H9 (cell line): ENCODE measurements at regions not wholly inside any gene's neighbourhood (a gene's known extent, or its start where the extent isn't known, plus 50 kb on each side); places are given as distances from the start of the nearest gene placed in this dataset.

ENCODE experiments used
- DNase-seq: peaks from one replicate; pipeline ENCODE4 v3.0.0-alpha.2; 2017
- H2AFZ ChIP-seq: one replicate; pipeline ENCODE4 v1.6.1; 2013; ENCODE audit warnings: mild to moderate bottlenecking, low read length, control low read depth, moderate library complexity
- H2AK5ac ChIP-seq: 2 replicates; pipeline ENCODE4 v1.6.1; 2013; ENCODE audit warnings: low read length, control low read depth, mixed read lengths; ENCODE audit not compliant: insufficient read length
- H2BK120ac ChIP-seq: one replicate; pipeline ENCODE4 v1.6.1; 2013; ENCODE audit warnings: low read depth, mild to moderate bottlenecking, low read length, control low read depth, inconsistent platforms; ENCODE audit not compliant: poor library complexity, severe bottlenecking
- H2BK12ac ChIP-seq: 2 replicates; pipeline ENCODE4 v1.6.1; 2013; ENCODE audit warnings: low read length, control low read depth, mixed read lengths, low read depth; ENCODE audit not compliant: insufficient read length
- H2BK15ac ChIP-seq: 2 replicates; pipeline ENCODE4 v1.6.1; 2013; ENCODE audit warnings: low read depth, low read length, control low read depth
- H2BK20ac ChIP-seq: one replicate; pipeline ENCODE4 v1.6.1; 2013; ENCODE audit warnings: low read depth, mild to moderate bottlenecking, low read length, control low read depth, inconsistent platforms; ENCODE audit not compliant: poor library complexity, severe bottlenecking
- H2BK5ac ChIP-seq: 2 replicates; pipeline ENCODE4 v1.6.1; 2013; ENCODE audit warnings: low read length, control low read depth, mixed read lengths; ENCODE audit not compliant: insufficient read length
- H3K14ac ChIP-seq: 2 replicates; pipeline ENCODE4 v1.6.1; 2013; ENCODE audit warnings: low read length, control low read depth; ENCODE audit not compliant: insufficient read depth
- H3K18ac ChIP-seq: 2 replicates; pipeline ENCODE4 v1.6.1; 2013; ENCODE audit warnings: low read depth, mild to moderate bottlenecking, mixed read lengths, low read length, control low read depth; ENCODE audit not compliant: insufficient read length
- H3K23ac ChIP-seq: 2 replicates; pipeline ENCODE4 v1.6.1; 2013; ENCODE audit warnings: low read length, control low read depth, mixed read lengths, low read depth; ENCODE audit not compliant: insufficient read length
- H3K23me2 ChIP-seq: 2 replicates; pipeline ENCODE4 v1.6.1; 2013; ENCODE audit warnings: low read depth, mild to moderate bottlenecking, mixed read lengths, low read length, control low read depth; ENCODE audit not compliant: insufficient read length, poor library complexity, severe bottlenecking
- H3K27ac ChIP-seq: 2 replicates; pipeline ENCODE4 v1.5.1; 2013; ENCODE audit warnings: low read length, control low read depth, mixed read lengths, low read depth; ENCODE audit not compliant: insufficient read length
- H3K27me3 ChIP-seq: 2 replicates; pipeline ENCODE4 v1.6.1; 2013; ENCODE audit warnings: low read length, control low read depth, inconsistent platforms; ENCODE audit not compliant: insufficient read depth
- H3K4ac ChIP-seq: 2 replicates; pipeline ENCODE4 v1.6.1; 2013; ENCODE audit warnings: low read depth, mild to moderate bottlenecking, control low read depth, inconsistent platforms, low read length, moderate library complexity
- H3K4me1 ChIP-seq: 2 replicates; pipeline ENCODE4 v1.6.1; 2013; ENCODE audit warnings: low read length, control low read depth, inconsistent platforms; ENCODE audit not compliant: insufficient read depth
- H3K4me2 ChIP-seq: 2 replicates; pipeline ENCODE4 v1.6.1; 2013; ENCODE audit warnings: low read length, control low read depth, mixed read lengths; ENCODE audit not compliant: insufficient read length, insufficient read depth
- H3K56ac ChIP-seq: 2 replicates; pipeline ENCODE4 v1.6.1; 2013; ENCODE audit warnings: low read depth, mild to moderate bottlenecking, mixed read lengths, low read length, control low read depth; ENCODE audit not compliant: insufficient read length
- H3K79me1 ChIP-seq: 2 replicates; pipeline ENCODE4 v1.6.1; 2013; ENCODE audit warnings: low read depth, mild to moderate bottlenecking, moderate library complexity, low read length, control low read depth, inconsistent platforms; ENCODE audit not compliant: insufficient read depth, poor library complexity, severe bottlenecking
- H3K79me2 ChIP-seq: 2 replicates; pipeline ENCODE4 v1.6.1; 2013; ENCODE audit warnings: low read length, control low read depth, inconsistent platforms; ENCODE audit not compliant: insufficient read depth
- H3K9ac ChIP-seq: 2 replicates; pipeline ENCODE4 v1.6.1; 2013; ENCODE audit warnings: low read length, control low read depth, mixed read lengths; ENCODE audit not compliant: insufficient read length; ENCODE audit errors: extremely low read depth
- H3K9me3 ChIP-seq: one replicate; pipeline ENCODE4 v1.6.1; 2013; ENCODE audit warnings: low read depth, low read length, inconsistent platforms; ENCODE audit not compliant: control insufficient read depth
- H3T11ph ChIP-seq: one replicate; pipeline ENCODE4 v1.6.1; 2013; ENCODE audit warnings: mild to moderate bottlenecking, low read length, control low read depth, inconsistent platforms
- H4K20me1 ChIP-seq: one replicate; pipeline ENCODE4 v1.6.1; 2013; ENCODE audit not compliant: control insufficient read depth, insufficient read length, insufficient read depth
- H4K5ac ChIP-seq: 2 replicates; pipeline ENCODE4 v1.6.1; 2013; ENCODE audit warnings: low read depth, mild to moderate bottlenecking, mixed read lengths, low read length, control low read depth; ENCODE audit not compliant: insufficient read length
- H4K8ac ChIP-seq: replicated peaks from 2 replicates; pipeline ENCODE4 v1.6.1; 2013; ENCODE audit warnings: low read length, control low read depth, mixed read lengths, low read depth; ENCODE audit not compliant: insufficient read length
- H4K91ac ChIP-seq: 2 replicates; pipeline ENCODE4 v1.6.1; 2013; ENCODE audit warnings: low read depth, mild to moderate bottlenecking, moderate library complexity, mixed read lengths, low read length, control low read depth; ENCODE audit not compliant: insufficient read length
- H3K27ac Mint-ChIP-seq, 3 experiments: 2 replicates in 2 of 3; 3 replicates in 1 of 3; pipeline ENCODE4 v1.8.0; 2020 to 2021; ENCODE audit warnings: mixed read lengths in 3 of 3, mild to moderate bottlenecking in 1 of 3, moderate library complexity in 1 of 3
- H3K27me3 Mint-ChIP-seq: 2 replicates; pipeline ENCODE4 v1.8.0; 2021; ENCODE audit warnings: low read depth, mild to moderate bottlenecking, moderate library complexity, mixed read lengths
- H3K36me3 Mint-ChIP-seq, 3 experiments: 2 replicates in 2 of 3; 3 replicates in 1 of 3; pipeline ENCODE4 v1.8.0; 2020 to 2021; ENCODE audit warnings: low read depth in 3 of 3, mixed read lengths in 3 of 3; ENCODE audit not compliant: insufficient read depth in 1 of 3
- H3K4me1 Mint-ChIP-seq, 2 experiments: 2 replicates each; pipeline ENCODE4 v1.8.0; 2020; ENCODE audit warnings: mixed read lengths in 2 of 2
- H3K4me3 Mint-ChIP-seq, 2 experiments: 2 replicates in 1 of 2; 3 replicates in 1 of 2; pipeline ENCODE4 v1.8.0; 2020 to 2021; ENCODE audit warnings: mild to moderate bottlenecking in 2 of 2, mixed read lengths in 2 of 2, moderate library complexity in 1 of 2
- H3K9me3 Mint-ChIP-seq, 2 experiments: 2 replicates in 1 of 2; 3 replicates in 1 of 2; pipeline ENCODE4 v1.8.0; 2020; ENCODE audit warnings: mild to moderate bottlenecking in 2 of 2, mixed read lengths in 2 of 2, moderate library complexity in 1 of 2
- WGBS: extraction: QIAGEN DNeasy Blood & Tissue Kit; methylation state at CpG from one replicate; pipeline ENCODE4 v1.1.7; 2013; ENCODE audit warnings: missing lambda C conversion rate, low lambda C conversion rate, mixed read lengths; ENCODE audit not compliant: insufficient read length; ENCODE audit errors: extremely low coverage; 5-methylcytosine and 5-hydroxymethylcytosine counted together
- TF ChIP-seq, protein P1 (sequence below): fragments of 200-600 bp; sonication (generic); conservative IDR thresholded peaks from 3 replicates; pipeline ENCODE4 v1.8.0; 2021; ENCODE audit warnings: antibody characterized with exemption, mild to moderate bottlenecking

DNA sequence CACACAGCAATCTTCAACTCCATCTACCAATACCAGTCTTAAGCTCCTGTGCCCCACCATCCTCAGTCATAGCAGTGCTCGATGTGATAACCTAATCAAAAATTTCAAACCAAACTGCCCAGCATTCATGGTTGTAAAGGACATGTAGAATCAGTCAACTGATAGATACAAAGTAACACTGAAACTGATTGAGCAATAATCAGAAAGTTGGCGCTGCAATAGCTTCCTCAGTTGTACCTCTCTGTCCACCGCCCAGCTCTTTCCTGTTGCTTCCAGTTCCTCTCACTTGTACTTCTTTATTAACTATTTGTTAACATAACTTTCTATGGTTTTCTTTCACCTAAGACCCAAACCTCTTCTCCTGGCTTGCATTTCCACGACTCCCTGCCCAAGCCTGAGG lies 745.7 kb downstream of the PDCD6IP start:
- Mint-ChIP-seq H3K4me3 (no peak overlapping the region), H3K27ac (no peak overlapping the region), H3K9me3 (no peaks in the 10 kb centered on the region), H3K36me3 (no peaks in the 10 kb centered on the region), H3K4me1 (peaks cover 4 to 10% of the 10 kb centered on the region in 2 experiments; a peak in 3 of 4 replicates), H3K27me3 (no peaks in the 10 kb centered on the region)
- no peak for DNase-seq
- WGBS: no CpG with 5 or more reads among the region's 4 CpGs
- Histone ChIP-seq H4K91ac (no peak overlapping the region), H3K18ac (no peak overlapping the region), H2BK120ac (no peak overlapping the region), H4K5ac (no peak overlapping the region), H3K14ac (no peak overlapping the region), H3K27ac (no peak overlapping the region), H3K23ac (no peak overlapping the region), H3K56ac (no peak overlapping the region), H4K20me1 (no peaks in the 10 kb centered on the region), H3K79me2 (no peaks in the 10 kb centered on the region), H2BK5ac (no peak overlapping the region), H4K8ac (no peak overlapping the region), H2AFZ (no peak overlapping the region), H3K4me1 (peaks cover 2% of the 10 kb centered on the region; the same call in 1 of the 2 replicates), H3K23me2 (no peaks in the 10 kb centered on the region), H3K27me3 (no peaks in the 10 kb centered on the region), H2BK12ac (no peak overlapping the region), H2BK20ac (no peak overlapping the region), H2AK5ac (no peak overlapping the region), H3K4ac (no peak overlapping the region), H3K9ac (no peak overlapping the region), H3K4me2 (no peak overlapping the region), H3K9me3 (no peaks in the 10 kb centered on the region), H2BK15ac (no peak overlapping the region), H3K79me1 (no peaks in the 10 kb centered on the region), H3T11ph (no peak overlapping the region)
- TF ChIP-seq, protein P1, sequence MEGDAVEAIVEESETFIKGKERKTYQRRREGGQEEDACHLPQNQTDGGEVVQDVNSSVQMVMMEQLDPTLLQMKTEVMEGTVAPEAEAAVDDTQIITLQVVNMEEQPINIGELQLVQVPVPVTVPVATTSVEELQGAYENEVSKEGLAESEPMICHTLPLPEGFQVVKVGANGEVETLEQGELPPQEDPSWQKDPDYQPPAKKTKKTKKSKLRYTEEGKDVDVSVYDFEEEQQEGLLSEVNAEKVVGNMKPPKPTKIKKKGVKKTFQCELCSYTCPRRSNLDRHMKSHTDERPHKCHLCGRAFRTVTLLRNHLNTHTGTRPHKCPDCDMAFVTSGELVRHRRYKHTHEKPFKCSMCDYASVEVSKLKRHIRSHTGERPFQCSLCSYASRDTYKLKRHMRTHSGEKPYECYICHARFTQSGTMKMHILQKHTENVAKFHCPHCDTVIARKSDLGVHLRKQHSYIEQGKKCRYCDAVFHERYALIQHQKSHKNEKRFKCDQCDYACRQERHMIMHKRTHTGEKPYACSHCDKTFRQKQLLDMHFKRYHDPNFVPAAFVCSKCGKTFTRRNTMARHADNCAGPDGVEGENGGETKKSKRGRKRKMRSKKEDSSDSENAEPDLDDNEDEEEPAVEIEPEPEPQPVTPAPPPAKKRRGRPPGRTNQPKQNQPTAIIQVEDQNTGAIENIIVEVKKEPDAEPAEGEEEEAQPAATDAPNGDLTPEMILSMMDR: no peak
